WTC11 (cell line): ENCODE measurements at regions not wholly inside any gene's neighbourhood (a gene's known extent, or its start where the extent isn't known, plus 50 kb on each side); places are given as distances from the start of the nearest gene placed in this dataset.

Experiments
- ERG ChIP-seq: fragments of 250-450 bp; sonication (Bioruptor Pico); IDR thresholded peaks from 2 replicates; pipeline ENCODE4 v1.8.0; 2021; ENCODE audit warnings: mild to moderate bottlenecking
- RELA ChIP-seq: sonication (generic); formaldehyde crosslinking; IDR thresholded peaks from 2 replicates; pipeline ENCODE4 v1.8.1; 2022; ENCODE audit warnings: missing genetic modification reagents, mild to moderate bottlenecking, borderline replicate concordance
- TF ChIP-seq, protein P1 (sequence below): sonication (generic); formaldehyde crosslinking; IDR thresholded peaks from 2 replicates; pipeline ENCODE4 v1.8.1; 2023; ENCODE audit warnings: mild to moderate bottlenecking, missing genetic modification reagents, borderline replicate concordance

DNA sequence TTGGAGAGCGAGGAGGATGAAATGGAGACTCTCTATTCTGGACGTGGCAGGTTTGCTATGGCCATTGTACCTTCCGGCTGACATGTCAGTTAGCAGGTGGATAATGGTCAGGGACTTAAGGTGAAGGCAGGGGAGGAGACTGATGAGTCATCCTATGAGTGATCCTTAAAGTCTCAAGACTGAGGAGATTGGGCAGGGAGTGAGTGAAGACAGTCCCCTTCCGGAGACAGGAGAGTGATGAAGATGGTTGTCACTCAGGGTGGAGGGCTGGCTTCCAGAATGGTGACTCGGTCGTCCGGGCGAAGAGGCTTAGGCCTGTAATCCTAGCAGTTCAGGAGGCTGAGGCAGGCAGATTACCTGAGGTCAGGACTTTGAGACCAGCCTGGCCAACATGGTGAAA is 49.8 kb upstream of the CCDC63 start (continued):
- TF ChIP-seq, protein P1, sequence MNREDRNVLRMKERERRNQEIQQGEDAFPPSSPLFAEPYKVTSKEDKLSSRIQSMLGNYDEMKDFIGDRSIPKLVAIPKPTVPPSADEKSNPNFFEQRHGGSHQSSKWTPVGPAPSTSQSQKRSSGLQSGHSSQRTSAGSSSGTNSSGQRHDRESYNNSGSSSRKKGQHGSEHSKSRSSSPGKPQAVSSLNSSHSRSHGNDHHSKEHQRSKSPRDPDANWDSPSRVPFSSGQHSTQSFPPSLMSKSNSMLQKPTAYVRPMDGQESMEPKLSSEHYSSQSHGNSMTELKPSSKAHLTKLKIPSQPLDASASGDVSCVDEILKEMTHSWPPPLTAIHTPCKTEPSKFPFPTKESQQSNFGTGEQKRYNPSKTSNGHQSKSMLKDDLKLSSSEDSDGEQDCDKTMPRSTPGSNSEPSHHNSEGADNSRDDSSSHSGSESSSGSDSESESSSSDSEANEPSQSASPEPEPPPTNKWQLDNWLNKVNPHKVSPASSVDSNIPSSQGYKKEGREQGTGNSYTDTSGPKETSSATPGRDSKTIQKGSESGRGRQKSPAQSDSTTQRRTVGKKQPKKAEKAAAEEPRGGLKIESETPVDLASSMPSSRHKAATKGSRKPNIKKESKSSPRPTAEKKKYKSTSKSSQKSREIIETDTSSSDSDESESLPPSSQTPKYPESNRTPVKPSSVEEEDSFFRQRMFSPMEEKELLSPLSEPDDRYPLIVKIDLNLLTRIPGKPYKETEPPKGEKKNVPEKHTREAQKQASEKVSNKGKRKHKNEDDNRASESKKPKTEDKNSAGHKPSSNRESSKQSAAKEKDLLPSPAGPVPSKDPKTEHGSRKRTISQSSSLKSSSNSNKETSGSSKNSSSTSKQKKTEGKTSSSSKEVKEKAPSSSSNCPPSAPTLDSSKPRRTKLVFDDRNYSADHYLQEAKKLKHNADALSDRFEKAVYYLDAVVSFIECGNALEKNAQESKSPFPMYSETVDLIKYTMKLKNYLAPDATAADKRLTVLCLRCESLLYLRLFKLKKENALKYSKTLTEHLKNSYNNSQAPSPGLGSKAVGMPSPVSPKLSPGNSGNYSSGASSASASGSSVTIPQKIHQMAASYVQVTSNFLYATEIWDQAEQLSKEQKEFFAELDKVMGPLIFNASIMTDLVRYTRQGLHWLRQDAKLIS (CRISPR knock-in tag): no peak
- TF ChIP-seq RELA (no peak), ERG (no peak)
